SK-N-SH (cell line): ENCODE measurements at regions not wholly inside any gene's neighbourhood (a gene's known extent, or its start where the extent isn't known, plus 50 kb on each side); places are given as distances from the start of the nearest gene placed in this dataset.
A peak's percentile ranks its signal among the peaks of the same experiment; 100 is the strongest.

Experiments used
- CTCF ChIA-PET: fragments of 300-600, 350-600 bp; formaldehyde crosslinking; extraction: SDS; loops from one replicate; lab custom pipeline; 2021; lab: Yijun Ruan, JAX
- POLR2A ChIA-PET: fragments of 350-600 bp; sonication (Branson Sonifier 250); formaldehyde crosslinking; extraction: SDS; loops from one replicate; lab custom pipeline; 2020; ENCODE audit warnings: antibody characterized with exemption, inconsistent platforms; lab: Yijun Ruan, JAX
- DNase-seq: peaks from one replicate; pipeline ENCODE4 v3.0.0; 2012
- H2AFZ ChIP-seq: fragments of 200-600 bp; sonication (generic); 2 replicates; pipeline ENCODE4 v1.8.1; 2016; ENCODE audit warnings: antibody characterized with exemption, mild to moderate bottlenecking, low read depth
- H3F3A ChIP-seq: fragments of 200-600 bp; sonication (generic); replicated peaks from 2 replicates; pipeline ENCODE3; 2016; ENCODE audit warnings: antibody characterized with exemption, mild to moderate bottlenecking; ENCODE audit not compliant: insufficient read depth
- H3K27ac ChIP-seq, 2 experiments: fragments of 200-500 bp in 1 of 2; fragments of 200-600 bp in 1 of 2; sonication (Bioruptor generic) in 1 of 2; sonication (generic), shearing (Covaris generic) in 1 of 2; 2 replicates each; pipeline versions ENCODE4 v1.5.1 to v1.6.1; 2014 to 2016; ENCODE audit warnings: low read depth in 2 of 2, inconsistent platforms in 1 of 2, low read length in 1 of 2, mild to moderate bottlenecking in 1 of 2, mixed read lengths in 1 of 2
- H3K27me3 ChIP-seq: fragments of 200-600 bp; sonication (generic), shearing (Covaris generic); 2 replicates; pipeline ENCODE4 v1.6.1; 2016; ENCODE audit warnings: mixed run types; ENCODE audit not compliant: insufficient read depth
- H3K36me3 ChIP-seq, 2 experiments: fragments of 200-500 bp in 1 of 2; fragments of 200-600 bp in 1 of 2; sonication (Bioruptor generic) in 1 of 2; sonication (generic) in 1 of 2; replicated peaks in 1 of 2; 2 replicates each; pipeline versions ENCODE3 to v1.5.1; 2014 to 2016; ENCODE audit warnings: low read length in 1 of 2, mild to moderate bottlenecking in 1 of 2; ENCODE audit not compliant: insufficient read depth in 2 of 2, control insufficient read depth in 1 of 2
- H3K4me1 ChIP-seq, 2 experiments: fragments of 200-500 bp in 1 of 2; fragments of 200-600 bp in 1 of 2; sonication (Bioruptor generic) in 1 of 2; sonication (generic), shearing (Covaris generic) in 1 of 2; 2 replicates each; pipeline versions ENCODE4 v1.5.1 to v1.6.1; 2014 to 2016; ENCODE audit warnings: low read depth in 1 of 2, low read length in 1 of 2, mixed run types in 1 of 2; ENCODE audit not compliant: insufficient read depth in 2 of 2, control insufficient read depth in 1 of 2
- H3K4me2 ChIP-seq: fragments of 200-600 bp; sonication (generic), shearing (Covaris generic); 2 replicates; pipeline ENCODE4 v1.6.1; 2017; ENCODE audit warnings: mixed run types
- H3K4me3 ChIP-seq, 2 experiments: fragments of 200-500 bp in 1 of 2; fragments of 200-600 bp in 1 of 2; sonication (Bioruptor generic) in 1 of 2; sonication (generic), shearing (Covaris generic) in 1 of 2; 2 replicates each; pipeline versions ENCODE4 v1.5.1 to v1.8.1; 2014 to 2016; ENCODE audit warnings: low read depth in 2 of 2, inconsistent platforms in 1 of 2, low read length in 1 of 2, mild to moderate bottlenecking in 1 of 2, mixed read lengths in 1 of 2, moderate library complexity in 1 of 2
- H3K79me2 ChIP-seq: fragments of 200-600 bp; sonication (generic); 2 replicates; pipeline ENCODE4 v1.8.1; 2017; ENCODE audit warnings: mild to moderate bottlenecking; ENCODE audit not compliant: insufficient read depth
- H3K9ac ChIP-seq: fragments of 200-600 bp; sonication (generic); 2 replicates; pipeline ENCODE4 v1.6.1; 2017; ENCODE audit warnings: mixed run types
- H3K9me2 ChIP-seq: fragments of 200-600 bp; sonication (generic); 2 replicates; pipeline ENCODE4 v1.6.1; 2017; ENCODE audit warnings: mixed run types
- H3K9me3 ChIP-seq: fragments of 200-600 bp; sonication (generic); 2 replicates; pipeline ENCODE4 v1.6.1; 2017; ENCODE audit warnings: mixed run types, mild to moderate bottlenecking, moderate library complexity
- H4K20me1 ChIP-seq: fragments of 200-600 bp; sonication (generic); 2 replicates; pipeline ENCODE4 v1.6.1; 2017; ENCODE audit warnings: mild to moderate bottlenecking, mixed run types; ENCODE audit not compliant: insufficient read depth
- CHD2 ChIP-seq: fragments of 150-350 bp; IDR thresholded peaks from 2 replicates; pipeline ENCODE4 v1.6.1; 2018; ENCODE audit warnings: low read length; ENCODE audit not compliant: partially characterized antibody
- EZH2phosphoT487 ChIP-seq: fragments of 200-600 bp; sonication (generic); IDR thresholded peaks from 2 replicates; pipeline ENCODE4 v1.6.1; 2017; ENCODE audit warnings: low read depth, mixed run types, mild to moderate bottlenecking, antibody characterized with exemption, moderate library complexity, borderline replicate concordance
- FOXM1 ChIP-seq: IDR thresholded peaks from 2 replicates; pipeline ENCODE4 v1.4.0; 2012; ENCODE audit warnings: low read depth, mild to moderate bottlenecking
- JUND ChIP-seq: IDR thresholded peaks from 2 replicates; pipeline ENCODE4 v1.4.0; 2012
- MEF2A ChIP-seq: IDR thresholded peaks from 2 replicates; pipeline ENCODE4 v1.4.0; 2012; ENCODE audit warnings: low read depth, borderline replicate concordance
- MXI1 ChIP-seq: IDR thresholded peaks from 2 replicates; pipeline ENCODE4 v1.6.1; 2012; ENCODE audit warnings: mild to moderate bottlenecking, low read depth, low read length, improper control_type of control experiment
- NRF1 ChIP-seq: IDR thresholded peaks from 2 replicates; pipeline ENCODE4 v1.6.1; 2012; ENCODE audit warnings: low read depth, mild to moderate bottlenecking, low read length
- RFX5 ChIP-seq: IDR thresholded peaks from 2 replicates; pipeline ENCODE4 v1.6.1; 2012; ENCODE audit warnings: mild to moderate bottlenecking, improper control_type of control experiment, low read length
- TAF1 ChIP-seq: IDR thresholded peaks from 2 replicates; pipeline ENCODE4 v1.6.1; 2012; ENCODE audit warnings: low read depth, mild to moderate bottlenecking, low read length, moderate library complexity, borderline replicate concordance
- TEAD4 ChIP-seq: IDR thresholded peaks from 2 replicates; pipeline ENCODE4 v1.4.0; 2012; ENCODE audit warnings: mild to moderate bottlenecking, borderline replicate concordance; ENCODE audit not compliant: insufficient read depth
- WGBS: methylation state at CpG from one replicate; pipeline ENCODE4 v1.1.6; 2017; ENCODE audit warnings: low lambda C conversion rate; 5-methylcytosine and 5-hydroxymethylcytosine counted together
- TF ChIP-seq, protein P1 (sequence below): IDR thresholded peaks from 2 replicates; pipeline ENCODE4 v1.4.0; 2012; ENCODE audit warnings: low read depth, borderline replicate concordance
- TF ChIP-seq, protein P2 (sequence below): IDR thresholded peaks from 2 replicates; pipeline ENCODE4 v1.6.1; 2012; ENCODE audit warnings: mild to moderate bottlenecking, low read depth, low read length, moderate library complexity
- TF ChIP-seq, protein P3 (sequence below): IDR thresholded peaks from 2 replicates; pipeline ENCODE4 v1.4.0; 2012; ENCODE audit warnings: low read depth
- TF ChIP-seq, protein P4 (sequence below): fragments of 150-350 bp; IDR thresholded peaks from 2 replicates; pipeline ENCODE4 v1.6.1; 2017; ENCODE audit warnings: antibody characterized with exemption, low read length, low read depth, borderline replicate concordance
- TF ChIP-seq, protein P5 (sequence below): IDR thresholded peaks from 2 replicates; pipeline ENCODE4; 2012

DNA sequence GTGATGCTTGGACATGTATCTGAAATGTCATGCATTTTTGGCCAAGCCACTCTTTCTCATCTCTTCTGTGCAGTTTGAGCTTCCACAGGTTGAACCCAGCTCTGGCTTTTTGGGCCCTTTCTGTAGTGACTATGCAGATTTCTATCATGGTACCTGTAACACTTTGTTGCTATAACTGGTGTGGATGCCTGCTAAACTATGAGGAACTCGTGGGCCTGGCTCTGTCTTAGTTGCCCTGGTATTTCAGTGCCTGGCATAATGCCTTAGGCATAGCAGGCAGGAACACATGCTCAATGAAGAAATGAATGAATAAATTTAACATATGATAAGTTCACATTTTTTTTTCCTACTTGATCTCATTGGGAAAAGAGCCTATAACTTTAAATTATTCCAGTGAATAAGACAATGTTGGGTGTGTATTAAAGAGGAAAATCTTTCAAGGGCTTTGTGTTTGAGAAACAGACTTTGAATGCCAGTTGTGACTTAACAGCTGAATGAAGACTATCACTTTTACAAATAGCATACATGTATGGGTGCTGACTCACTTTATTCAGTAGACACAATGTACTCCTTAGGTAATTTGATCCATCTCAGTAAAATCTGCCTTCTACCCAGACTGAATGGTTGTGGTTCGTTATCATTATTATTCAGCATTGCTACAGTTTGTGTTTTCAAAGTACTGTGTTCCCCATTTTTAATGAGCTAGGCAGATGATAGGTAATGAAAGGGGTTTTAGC is 86.4 kb upstream of the MAP4K3 start (continued):
- TF ChIP-seq, protein P1, sequence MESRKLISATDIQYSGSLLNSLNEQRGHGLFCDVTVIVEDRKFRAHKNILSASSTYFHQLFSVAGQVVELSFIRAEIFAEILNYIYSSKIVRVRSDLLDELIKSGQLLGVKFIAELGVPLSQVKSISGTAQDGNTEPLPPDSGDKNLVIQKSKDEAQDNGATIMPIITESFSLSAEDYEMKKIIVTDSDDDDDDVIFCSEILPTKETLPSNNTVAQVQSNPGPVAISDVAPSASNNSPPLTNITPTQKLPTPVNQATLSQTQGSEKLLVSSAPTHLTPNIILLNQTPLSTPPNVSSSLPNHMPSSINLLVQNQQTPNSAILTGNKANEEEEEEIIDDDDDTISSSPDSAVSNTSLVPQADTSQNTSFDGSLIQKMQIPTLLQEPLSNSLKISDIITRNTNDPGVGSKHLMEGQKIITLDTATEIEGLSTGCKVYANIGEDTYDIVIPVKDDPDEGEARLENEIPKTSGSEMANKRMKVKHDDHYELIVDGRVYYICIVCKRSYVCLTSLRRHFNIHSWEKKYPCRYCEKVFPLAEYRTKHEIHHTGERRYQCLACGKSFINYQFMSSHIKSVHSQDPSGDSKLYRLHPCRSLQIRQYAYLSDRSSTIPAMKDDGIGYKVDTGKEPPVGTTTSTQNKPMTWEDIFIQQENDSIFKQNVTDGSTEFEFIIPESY = no peak
- TF ChIP-seq JUND (peak; percentile 92), MEF2A (no peak), MXI1 (no peak), FOXM1 (no peak), RFX5 (no peak), TAF1 (no peak), CHD2 (no peak), TEAD4 (peak; percentile 78; the same call in 1 of the 2 replicates), EZH2phosphoT487 (no peak)
- TF ChIP-seq, protein P2, sequence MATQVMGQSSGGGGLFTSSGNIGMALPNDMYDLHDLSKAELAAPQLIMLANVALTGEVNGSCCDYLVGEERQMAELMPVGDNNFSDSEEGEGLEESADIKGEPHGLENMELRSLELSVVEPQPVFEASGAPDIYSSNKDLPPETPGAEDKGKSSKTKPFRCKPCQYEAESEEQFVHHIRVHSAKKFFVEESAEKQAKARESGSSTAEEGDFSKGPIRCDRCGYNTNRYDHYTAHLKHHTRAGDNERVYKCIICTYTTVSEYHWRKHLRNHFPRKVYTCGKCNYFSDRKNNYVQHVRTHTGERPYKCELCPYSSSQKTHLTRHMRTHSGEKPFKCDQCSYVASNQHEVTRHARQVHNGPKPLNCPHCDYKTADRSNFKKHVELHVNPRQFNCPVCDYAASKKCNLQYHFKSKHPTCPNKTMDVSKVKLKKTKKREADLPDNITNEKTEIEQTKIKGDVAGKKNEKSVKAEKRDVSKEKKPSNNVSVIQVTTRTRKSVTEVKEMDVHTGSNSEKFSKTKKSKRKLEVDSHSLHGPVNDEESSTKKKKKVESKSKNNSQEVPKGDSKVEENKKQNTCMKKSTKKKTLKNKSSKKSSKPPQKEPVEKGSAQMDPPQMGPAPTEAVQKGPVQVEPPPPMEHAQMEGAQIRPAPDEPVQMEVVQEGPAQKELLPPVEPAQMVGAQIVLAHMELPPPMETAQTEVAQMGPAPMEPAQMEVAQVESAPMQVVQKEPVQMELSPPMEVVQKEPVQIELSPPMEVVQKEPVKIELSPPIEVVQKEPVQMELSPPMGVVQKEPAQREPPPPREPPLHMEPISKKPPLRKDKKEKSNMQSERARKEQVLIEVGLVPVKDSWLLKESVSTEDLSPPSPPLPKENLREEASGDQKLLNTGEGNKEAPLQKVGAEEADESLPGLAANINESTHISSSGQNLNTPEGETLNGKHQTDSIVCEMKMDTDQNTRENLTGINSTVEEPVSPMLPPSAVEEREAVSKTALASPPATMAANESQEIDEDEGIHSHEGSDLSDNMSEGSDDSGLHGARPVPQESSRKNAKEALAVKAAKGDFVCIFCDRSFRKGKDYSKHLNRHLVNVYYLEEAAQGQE = no peak
- TF ChIP-seq, protein P3, sequence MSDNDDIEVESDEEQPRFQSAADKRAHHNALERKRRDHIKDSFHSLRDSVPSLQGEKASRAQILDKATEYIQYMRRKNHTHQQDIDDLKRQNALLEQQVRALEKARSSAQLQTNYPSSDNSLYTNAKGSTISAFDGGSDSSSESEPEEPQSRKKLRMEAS = no peak
- TF ChIP-seq, protein P4, sequence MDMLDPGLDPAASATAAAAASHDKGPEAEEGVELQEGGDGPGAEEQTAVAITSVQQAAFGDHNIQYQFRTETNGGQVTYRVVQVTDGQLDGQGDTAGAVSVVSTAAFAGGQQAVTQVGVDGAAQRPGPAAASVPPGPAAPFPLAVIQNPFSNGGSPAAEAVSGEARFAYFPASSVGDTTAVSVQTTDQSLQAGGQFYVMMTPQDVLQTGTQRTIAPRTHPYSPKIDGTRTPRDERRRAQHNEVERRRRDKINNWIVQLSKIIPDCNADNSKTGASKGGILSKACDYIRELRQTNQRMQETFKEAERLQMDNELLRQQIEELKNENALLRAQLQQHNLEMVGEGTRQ = no peak
- TF ChIP-seq, all 33 proteins: peak for 8

DNA sequence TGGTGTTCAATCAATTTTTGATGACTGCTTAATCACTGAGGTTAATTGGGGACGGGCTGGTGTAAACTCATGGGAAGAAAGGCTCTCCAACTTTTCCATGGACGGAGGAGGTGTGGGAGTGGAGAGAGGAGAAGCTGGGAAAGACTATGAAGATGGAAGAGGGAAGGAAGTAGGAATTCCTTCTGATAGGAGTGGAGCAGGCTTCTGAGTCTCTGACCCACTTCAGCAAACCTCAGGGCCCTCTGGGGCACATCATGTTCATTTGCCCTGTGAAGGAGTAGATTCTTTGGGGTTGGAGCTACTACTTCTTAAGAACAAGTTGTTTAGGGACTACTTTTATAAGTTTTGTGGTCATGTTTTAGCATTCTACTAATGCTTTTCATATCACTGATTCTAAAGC is 87.0 kb upstream of the MAP4K3 start:
- Histone ChIP-seq H3K36me3 (no peaks in the 10 kb centered on the region), H3K9me2 (no peaks in the 10 kb centered on the region), H3K9me3 (no peaks in the 10 kb centered on the region), H3K79me2 (no peaks in the 10 kb centered on the region), H4K20me1 (no peaks in the 10 kb centered on the region), H3F3A (peaks cover 16% of the 10 kb centered on the region), H2AFZ (no peak overlapping the region; the same call in 1 of the 2 replicates), H3K4me3 (no peak overlapping the region)
- ChIA-PET POLR2A (no interaction called here), CTCF (interaction anchor here (0.9 to 1.5 kb wide), 6 partner anchors 10 to 314 kb away, joined by 3 read pairs; no protein-coding TSS in a partner anchor)
- WGBS = 93% methylated on average over 2 of the region's 2 CpGs
- DNase-seq = no peak
- TF ChIP-seq, protein P5, sequence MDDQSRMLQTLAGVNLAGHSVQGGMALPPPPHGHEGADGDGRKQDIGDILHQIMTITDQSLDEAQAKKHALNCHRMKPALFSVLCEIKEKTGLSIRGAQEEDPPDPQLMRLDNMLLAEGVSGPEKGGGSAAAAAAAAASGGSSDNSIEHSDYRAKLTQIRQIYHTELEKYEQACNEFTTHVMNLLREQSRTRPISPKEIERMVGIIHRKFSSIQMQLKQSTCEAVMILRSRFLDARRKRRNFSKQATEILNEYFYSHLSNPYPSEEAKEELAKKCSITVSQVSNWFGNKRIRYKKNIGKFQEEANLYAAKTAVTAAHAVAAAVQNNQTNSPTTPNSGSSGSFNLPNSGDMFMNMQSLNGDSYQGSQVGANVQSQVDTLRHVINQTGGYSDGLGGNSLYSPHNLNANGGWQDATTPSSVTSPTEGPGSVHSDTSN = no peak
- TF ChIP-seq NRF1 = no peak
- TF ChIP-seq, all 33 proteins: peak for 0
- H3K4me2 ChIP-seq = peak overlapping the region; percentile 60
- H3K9ac ChIP-seq = no peak overlapping the region
- peak overlapping the region; percentile 4 to 72; a peak in 3 of 4 replicates for H3K27ac ChIP-seq
- H3K27me3 ChIP-seq = no peaks in the 10 kb centered on the region
- H3K4me1 ChIP-seq = peaks cover 0 to 20% of the 10 kb centered on the region in 2 experiments; a peak in 1 of 4 replicates
